CD4-positive, alpha-beta T cell treated with Interleukin-21 for 1 hour (primary cell): ENCODE measurements at regions not wholly inside any gene's neighbourhood (a gene's known extent, or its start where the extent isn't known, plus 50 kb on each side); places are given as distances from the start of the nearest gene placed in this dataset.
"Not testable (repeated sequence)": the region's sequence is repeated elsewhere in the genome, so short reads cannot be mapped to it uniquely, and the experiment has no call there.

Experiments
- DNase-seq: peaks from one replicate; pipeline ENCODE4 v3.0.0-alpha.2; 2020

DNA sequence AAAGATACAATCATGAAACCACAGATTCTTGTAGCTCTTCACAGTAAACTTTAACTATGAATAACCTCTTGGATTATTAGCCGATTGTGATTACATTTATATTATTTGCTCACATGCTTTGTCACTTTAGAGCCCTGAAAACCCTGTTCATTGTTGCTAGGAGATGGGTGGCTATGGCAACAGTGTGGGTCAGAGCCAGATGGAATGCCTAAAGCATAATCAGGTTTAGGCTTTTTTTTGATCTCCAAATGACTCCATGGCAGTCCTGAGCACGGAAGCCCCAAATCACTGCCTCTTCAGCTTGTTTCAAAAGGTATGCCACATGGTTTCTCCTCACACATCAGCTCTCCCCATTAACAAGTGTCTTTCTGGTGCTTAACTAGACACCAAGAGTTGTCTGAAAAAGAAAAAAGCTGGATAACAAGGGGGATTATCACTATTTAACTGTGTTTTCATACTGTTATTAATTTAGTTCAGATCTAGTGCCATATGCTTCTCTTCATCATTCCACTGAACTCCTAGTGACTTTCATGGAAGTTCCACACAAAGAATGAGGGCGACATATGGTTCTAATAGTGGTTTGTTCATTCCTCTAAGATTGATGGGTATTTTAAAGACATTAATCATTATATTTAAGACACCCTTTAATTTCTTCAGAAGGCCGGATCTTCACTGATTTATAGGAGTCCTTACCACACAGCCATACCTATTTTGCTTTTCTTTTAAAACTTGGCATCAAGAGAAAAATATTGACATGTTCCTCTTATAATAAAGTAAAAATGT is 88.8 kb upstream of the PAM start:
- no peak for DNase-seq

DNA sequence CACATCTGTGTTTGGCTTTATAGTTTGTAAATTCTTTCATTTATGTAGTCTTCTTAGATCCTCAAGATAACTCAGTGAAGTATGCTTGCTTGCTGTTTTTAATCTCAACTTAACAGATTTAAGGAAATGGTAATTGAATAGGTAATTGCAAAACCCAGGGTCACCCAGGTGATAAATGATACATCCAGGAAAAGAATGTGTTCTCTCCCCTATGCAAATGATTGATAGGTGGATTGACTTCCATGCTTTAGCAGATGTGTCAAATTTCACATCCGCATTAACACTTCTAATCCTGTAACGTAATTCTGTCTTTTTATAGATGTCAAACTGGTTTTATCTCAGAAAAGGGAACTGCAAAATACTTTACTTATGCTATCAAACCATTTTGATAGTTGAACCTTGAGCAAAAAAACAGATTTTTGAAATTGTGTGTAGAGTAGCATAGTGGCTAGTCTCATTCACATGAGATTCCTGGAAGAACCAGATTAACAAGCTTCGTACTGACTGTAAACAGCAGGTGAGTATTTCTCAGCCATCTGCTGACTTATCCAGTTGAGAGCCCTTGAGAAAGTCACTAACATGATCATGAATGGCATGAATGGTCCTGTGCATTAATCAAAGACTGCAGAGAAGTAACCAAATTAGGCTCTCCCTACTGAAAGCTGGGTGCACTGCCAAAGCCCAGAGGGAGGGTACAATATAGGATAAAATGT is 86.7 kb upstream of the PAM start:
- no peak for DNase-seq

DNA sequence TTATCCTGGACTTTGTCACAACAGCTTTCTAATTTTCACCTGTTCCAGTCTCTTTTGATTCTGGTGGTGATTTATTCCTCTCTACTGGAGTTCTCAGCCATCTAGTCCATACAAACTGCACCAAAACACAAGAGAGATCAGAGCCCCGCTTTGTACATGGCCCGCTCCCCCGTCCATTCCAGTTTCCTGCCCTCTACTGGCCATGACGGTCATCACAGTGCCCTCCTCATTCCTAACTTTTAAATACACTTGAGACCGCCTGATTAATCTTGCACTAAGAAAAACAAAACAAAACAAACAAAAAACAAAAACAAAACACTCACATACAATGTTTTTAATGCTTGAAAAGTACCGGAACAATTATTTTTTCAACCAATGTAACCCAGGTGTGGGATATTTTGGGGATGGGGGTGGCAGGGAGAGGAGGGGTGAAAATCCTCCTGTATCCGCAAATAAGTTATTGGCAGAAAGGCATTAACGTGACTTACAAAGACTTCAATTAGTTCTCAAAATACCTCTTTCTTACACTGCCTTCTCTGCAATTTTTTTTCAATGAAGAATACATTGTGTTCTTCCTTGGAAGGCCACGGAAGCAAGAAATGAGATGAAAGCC is 84.8 kb upstream of the PAM start:
- DNase-seq = no peak

DNA sequence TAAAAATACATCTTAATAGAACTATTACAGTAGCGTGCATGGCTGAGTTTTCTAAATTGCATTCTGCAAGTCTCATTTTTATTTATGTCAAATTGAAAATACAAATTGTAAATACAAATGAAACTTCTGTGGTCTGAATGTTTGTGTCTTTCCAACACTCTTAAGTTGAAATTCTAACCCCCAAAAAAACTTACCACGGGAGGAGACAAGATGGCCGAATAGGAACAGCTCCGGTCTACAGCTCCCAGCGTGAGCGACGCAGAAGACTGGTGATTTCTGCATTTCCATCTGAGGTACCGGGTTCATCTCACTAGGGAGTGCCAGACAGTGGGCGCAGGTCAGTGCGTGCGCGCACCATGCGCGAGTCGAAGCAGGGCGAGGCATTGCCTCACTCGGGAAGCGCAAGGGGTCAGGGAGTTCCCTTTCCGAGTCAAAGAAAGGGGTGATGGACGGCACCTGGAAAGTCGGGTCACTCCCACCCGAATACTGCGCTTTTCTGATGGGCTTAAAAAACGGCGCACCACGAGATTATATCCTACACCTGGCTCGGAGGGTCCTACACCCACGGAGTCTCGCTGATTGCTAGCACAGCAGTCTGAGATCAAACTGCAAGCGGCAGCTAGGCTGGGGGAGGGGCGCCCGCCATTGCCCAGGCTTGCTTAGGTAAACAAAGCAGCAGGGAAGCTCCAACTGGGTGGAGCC is 83.9 kb upstream of the PAM start:
- DNase-seq = not testable (repeated sequence)

DNA sequence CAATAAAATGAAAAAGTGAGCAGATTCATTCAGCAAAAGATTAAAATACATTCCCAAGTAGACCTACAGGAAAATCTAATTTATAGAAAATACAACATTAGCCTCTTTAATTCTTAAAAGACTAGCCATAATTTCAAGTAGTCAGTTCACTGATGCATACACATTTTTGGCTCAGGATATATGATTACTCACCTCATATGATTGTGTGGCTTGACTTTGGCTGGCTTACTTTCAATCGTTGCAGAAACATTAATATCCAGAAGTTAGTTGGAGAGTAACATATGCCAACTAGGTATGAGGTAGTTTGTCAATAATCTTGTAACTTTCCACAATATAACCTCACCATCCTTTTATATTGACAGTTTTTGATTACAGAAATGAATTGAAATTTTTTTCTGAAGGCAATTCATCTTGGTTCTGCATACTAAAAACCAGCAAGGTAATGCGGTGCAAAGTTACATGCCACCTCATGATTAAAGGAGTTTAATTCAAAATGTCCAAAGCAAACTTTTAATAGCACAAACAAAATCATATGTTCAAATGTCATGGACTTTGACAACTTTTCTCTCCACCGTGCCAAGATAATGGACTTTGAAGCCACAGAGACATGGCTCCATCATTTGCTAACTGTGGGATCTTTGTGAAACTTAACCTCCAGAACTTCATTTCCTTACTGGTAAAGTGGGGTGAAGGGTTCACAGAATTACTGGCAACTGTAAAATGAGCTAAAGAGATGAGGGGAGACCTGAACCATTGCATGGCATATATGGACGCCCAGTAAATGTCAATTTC is 76.6 kb upstream of the PAM start:
- DNase-seq = no peak

DNA sequence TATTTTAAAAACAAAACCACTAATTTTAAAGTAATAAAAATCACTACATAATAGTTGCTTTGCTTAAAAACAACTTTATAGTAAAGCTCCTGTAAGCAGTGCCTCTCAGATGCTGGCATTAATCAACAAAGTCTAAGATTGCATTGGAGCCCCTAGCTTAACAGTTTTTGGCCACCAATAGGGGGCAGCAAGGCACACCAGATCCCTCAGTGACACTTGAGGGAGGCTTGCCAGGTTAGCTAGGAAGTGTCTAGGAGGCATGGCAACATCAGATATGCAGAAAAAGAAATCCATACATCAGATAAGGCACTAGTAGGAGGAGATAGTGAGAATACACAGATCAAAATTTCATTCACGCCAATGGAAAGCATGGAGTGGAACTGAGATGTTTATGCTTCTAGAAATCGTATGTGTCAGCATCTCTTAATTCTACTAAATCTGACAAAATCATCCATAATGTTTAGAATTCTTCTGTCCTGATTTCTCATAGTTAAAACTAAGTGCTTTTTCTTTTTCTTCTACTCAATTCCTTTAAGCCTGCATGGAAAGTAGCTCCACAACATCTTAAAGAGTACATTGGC is 73.6 kb upstream of the PAM start:
- DNase-seq = peak; percentile 62

DNA sequence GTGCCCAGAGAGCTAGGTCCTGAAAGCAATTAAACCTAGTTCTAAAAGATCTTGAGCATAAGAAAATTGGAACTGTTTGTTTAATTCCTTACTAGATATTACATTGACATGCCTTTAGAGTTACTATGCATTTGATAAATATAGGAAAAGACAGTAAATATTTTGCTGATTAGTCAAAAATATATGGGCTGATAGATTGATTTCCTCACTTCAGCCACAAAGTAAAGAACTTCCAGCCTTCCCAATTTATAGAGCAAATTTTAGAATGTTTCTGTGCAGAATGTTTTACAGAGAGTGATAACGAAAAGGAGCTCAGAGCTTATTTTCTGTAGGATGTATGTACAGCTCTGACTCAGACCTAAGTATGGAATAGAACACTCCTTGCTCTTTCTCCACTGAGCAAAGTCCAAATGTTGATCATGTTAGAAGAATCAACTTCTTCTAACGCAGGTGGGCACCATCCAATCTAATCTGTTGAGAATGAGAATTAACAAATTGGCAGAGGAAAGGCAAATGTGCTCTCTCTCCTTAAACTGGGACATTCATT is 72.9 kb upstream of the PAM start:
- DNase-seq = no peak

DNA sequence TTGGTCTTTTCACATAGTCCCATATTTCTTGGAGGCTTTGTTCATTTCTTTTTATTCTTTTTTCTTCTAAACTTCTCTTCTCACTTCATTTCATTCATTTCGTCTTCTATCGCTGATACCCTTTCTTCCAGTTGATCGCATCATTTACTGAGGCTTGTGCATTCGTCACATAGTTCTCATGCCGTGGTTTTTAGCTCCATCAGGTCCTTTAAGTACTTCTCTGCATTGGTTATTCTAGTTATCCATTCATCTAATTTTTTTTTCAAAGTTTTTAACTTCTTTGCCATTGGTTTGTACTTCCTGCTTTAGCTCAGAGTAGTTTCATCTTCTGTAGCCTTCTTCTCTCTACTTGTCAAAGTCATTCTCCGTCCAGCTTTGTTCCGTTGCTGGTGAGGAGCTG is 67.0 kb upstream of the PAM start:
- DNase-seq = not testable (repeated sequence)

DNA sequence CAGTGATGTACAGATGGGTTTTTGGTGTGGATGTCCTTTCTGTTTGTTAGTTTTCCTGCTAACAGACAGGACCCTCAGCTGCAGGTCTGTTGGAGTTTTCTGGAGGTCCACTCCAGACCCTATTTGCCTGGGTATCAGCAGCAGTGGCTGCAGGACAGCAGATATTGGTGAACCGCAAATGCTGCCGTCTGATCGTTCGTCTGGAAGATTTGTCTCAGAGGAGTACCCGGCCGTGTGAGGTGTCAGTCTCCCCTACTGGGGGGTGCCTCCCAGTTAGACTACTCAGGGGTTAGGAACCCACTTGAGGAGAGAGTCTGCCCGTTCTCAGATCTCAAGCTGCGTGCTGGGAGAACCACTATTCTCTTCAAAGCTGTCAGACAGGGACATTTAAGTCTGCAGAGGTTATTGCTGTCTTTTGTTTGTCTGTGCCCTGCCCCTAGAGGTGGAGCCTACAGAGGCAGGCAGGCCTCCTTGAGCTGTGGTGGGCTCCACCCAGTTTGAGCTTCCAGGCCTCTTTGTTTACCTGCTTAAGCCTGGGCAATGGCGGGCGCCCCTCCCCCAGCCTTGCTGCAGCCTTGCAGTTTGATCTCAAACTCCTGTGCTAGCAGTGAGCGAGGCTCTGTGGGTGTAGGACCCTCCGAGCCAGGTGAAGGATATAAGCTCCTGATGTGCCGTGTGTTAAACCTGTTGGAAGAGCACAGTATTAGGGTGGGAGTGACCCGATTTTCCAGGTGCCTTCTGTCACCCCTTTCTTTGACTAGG is 66.3 kb upstream of the PAM start:
- DNase-seq = not testable (repeated sequence)

DNA sequence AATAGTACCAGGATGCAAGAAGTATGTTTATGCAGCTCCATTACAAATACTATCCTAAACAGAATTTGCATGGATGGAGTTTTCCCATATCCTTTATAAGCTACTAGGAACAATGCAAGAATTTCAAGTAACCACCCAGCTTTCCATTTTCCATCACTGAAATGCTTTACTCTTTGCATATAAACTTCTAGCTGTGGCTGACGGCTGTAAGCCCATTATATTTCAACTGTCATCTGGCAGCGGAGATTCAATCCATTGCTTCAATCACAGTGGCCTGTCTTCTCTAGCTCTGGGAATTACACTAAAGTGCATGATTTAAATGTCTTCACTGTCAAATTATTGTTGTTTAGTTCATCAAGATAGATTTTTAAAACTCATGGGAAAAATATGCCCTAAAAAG is 64.2 kb upstream of the PAM start:
- no peak for DNase-seq

DNA sequence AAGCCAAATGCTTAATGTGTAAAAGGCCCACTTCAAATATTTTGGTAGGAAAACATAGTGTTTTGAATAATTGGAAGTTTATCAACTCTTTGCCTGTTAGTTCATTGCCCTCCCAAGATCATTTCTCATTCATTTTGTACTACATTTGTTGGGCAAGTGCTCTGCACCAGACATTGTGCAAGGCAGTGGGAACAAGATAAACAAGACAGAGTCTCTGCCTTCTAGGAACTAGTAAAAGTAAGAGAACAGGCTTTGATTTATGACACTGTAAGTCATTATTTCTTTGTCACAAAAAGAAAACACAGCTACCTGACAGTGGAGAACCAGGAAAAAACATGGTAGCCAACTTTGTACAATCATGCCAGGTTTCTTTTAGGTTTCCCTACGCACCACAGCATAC is 63.7 kb upstream of the PAM start:
- no peak for DNase-seq

DNA sequence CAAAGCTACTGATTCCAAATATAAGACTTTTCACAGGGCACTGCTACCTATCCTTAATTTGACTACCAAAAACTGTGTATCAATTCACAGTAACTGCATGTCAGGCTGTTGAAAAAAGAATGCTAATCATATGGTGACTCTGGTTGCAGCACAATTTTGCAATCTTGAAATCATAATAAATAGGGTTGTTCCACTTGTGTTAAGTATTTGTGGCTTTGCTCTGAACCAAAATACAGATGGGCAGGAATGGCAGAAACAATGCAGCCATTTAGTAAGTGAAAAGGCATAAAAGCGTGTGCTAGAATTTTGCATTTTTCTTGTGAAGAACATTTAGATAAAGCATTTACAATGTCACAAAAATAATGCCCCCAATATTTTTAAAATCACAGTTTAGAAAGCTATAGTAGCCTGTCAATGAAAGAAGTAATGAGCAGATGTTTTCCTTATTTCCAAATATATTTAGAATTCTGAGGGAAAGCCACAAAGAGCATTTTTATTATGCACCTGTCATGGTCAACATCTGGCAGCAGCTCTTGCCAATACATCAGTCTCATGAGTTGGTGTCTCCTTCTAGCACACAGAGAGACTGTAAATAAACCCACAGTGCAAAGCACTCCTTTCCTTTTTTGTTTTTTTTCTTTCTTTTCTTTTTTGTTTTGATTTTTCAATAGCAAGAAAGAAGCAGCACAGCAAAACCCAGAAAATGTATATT is 54.8 kb upstream of the PAM start:
- no peak for DNase-seq

DNA sequence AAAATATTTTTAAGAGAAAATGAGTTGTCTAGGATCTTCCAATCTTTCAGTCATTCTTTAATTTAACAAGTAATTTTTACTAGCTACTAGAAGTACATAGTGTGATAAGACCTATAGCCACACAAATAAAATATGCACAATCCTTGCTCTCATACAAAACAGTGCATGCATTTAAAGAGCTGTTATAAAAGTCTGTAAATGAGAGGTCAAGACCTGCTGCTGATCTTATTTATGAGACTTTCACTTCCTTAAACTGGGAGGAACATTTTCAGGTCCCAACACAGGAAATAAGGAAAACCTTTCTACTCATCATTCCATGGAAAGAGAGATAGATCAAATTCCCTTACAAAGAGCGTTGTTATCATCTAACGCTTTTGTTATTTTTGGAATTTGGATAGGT is 54.2 kb upstream of the PAM start:
- DNase-seq = no peak

DNA sequence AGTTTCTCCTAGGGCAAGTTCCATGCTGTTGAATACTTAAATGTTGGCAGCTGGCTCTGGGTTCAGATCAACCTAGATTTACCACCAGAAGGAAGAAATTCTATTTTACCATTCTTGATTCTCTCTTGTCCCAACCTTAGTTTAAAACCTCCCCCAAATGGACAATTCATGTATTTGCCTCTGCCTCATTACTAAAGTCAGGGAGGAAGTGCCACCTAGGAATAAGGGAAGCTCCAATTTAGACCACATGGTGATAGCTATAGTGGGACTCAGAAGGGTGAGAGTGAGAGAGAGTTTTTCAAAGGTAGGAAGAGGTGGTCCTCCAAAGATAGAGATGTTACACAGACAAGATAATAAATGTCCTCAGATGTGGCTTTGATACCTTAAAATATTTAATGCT is 53.4 kb upstream of the PAM start:
- no peak for DNase-seq
